Renal pelvis (tissue), 1 donor: ENCODE measurements at regions not wholly inside any gene's neighbourhood (a gene's known extent, or its start where the extent isn't known, plus 50 kb on each side); places are given as distances from the start of the nearest gene placed in this dataset.

Source experiments
- DNase-seq: peaks from one replicate; pipeline ENCODE4 v3.0.0-alpha.2; 2013

- no peak for DNase-seq
Observed at GRCh38 chr10:128617532-128617931, 491.3 kb upstream of the MKI67 start.

DNA sequence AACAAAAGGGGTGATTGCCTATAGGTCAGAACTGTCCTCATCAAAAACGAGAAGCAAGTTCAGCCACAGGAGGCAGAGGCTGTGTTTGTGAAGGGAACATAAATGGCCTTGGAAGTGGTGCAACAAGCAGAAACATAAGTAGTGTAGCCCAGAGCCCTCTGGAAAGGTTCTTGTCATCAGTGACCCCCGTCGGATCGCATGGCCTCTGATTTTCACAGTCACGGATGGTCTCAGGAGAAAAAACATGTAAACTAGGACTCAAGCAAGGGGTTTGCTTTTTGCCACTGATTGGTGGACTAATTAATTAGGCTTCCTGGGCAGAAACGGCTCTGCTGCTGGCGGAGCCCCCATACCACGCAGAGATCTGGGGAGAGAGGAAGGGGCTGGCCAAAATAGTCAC is 496.5 kb upstream of the MKI67 start:
- DNase-seq, result peak; percentile 46

GRCh38 chr10:128623776-128624175 is 497.6 kb upstream of the MKI67 start:
- no peak for DNase-seq

DNA sequence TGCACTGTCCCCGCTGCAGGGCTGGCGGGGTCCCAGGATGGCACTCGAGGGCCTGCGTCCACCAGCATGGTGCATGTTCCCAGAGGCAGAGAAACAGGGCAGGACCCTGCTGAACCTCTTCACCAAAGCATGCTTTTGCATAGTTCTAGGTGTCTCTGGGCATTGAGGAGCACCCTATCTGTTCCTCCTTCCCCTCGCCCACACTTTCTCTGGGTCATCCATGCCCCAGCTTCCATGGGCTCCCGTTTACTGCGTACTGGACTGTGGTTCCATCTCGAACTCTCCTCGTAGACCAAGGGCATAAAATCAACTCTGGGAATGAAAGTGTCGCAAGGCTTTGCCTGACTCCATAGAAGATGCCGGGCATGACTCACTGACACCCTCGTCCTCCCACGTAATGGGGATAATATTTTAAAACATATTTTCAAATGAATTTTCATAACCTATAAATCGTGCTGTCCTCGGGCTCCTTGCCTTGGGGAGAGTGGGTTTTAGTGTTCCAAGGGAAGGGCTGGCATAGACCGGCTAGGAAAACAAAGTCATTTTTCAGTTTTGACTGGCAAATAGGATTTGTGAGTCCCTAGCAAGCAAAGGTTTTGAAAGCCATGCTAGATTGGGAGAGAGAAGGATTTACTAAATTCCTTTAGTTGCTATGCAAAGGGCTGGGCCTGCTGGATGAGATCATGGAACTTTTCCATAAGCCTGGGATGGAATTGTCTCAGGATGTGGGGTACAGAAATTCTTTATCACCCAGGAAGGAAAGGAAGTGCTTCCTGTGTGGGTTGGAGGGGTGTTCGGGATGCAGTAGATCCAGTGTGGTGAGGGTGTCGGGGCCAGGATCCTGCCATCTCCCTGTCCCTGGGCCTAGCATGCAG is 498.7 kb upstream of the MKI67 start:
- DNase-seq, result no peak

DNA sequence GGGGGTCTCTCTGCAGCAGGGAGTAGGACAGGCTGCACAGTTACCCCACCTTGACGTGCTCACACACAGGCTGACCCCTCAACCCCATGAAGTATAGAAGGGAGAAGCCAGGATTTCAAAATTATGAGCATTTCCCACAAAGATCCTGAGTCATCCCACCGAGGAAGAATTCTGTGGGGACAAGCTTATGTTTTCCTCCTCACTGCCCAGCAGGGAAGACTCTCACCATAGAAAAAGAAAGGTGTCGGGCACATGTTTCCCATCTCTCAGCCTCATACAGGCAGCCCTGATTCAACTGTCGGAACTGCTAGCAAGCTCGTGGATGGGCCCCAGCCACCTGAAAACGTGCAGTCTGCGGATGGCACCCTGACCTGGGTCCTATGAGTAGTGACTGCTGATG is 499.7 kb upstream of the MKI67 start:
- no peak for DNase-seq

- DNase-seq, result peak; percentile 42
Observed at GRCh38 chr10:128626397-128627000, 500.3 kb upstream of the MKI67 start.

GRCh38 chr10:128627811-128628210 is 501.6 kb upstream of the MKI67 start:
- DNase-seq, result no peak

DNA sequence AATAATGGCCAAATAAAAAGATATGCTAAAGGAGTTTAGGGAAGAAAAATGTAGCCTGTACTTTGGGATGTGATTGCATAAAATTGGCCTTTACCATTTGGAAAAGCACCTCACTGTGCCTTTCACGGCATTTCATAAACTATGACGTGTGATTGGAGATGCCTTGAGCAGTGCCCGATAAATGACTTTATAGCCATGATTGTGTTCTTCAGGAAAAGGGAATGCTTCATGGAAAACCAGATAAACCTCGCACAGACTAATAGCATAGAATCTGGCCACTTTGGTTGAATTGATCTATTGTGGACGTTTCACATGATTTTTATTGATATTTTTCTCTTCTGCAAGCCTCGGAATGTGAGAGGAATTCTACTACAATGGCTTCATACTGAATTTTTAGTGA is 502.0 kb upstream of the MKI67 start:
- no peak for DNase-seq

DNA sequence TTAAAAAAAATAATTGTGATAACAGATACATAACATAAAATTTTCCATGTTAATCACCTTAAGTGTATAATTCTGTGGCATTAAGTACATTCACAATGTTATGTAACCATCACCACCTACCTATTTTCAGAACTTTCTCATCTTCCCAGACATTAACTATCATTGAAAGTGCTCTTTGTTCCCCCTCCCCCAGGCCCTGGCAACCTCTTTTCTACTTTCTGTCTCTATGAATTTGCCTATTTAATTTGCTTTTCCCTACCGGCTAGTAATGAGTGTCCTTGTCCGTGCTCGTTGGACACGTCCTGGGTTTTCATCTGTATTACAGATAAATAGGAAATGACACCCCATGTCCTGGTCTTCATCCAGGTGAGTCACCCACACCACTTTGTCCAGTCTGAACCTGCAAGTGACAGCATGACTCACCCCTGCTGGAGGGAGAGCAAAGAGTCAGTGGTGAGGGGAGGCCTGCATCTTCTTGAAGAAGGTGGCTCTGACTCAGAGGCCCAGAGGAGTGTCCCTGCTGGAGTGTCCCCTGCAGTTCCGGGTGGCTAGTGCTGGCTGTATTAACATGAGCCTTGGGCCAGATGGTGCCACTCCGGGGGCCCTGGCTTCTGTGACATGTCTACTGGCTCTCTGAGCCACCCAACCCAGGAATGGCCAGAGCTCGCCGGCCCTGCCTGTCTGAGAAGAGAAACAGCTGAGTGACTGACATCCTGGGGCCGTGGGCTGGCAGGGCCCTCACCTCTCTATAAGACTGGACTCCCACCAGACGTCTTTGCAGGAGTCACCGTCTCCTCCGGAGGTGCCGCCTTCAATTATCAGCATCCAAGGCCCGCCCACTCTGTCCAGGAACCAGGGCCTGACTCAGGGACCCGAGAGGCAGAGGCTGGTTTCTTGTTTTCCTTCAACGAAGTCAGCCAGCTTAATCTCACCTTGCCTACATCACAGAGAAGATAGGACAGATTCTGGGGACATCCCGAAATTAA is 503.2 kb upstream of the MKI67 start:
- no peak for DNase-seq

GRCh38 chr10:128630787-128631252 is 504.6 kb upstream of the MKI67 start:
- DNase-seq, result no peak

GRCh38 chr10:128631801-128632241 is 505.6 kb upstream of the MKI67 start:
- peak; percentile 45 for DNase-seq

DNA sequence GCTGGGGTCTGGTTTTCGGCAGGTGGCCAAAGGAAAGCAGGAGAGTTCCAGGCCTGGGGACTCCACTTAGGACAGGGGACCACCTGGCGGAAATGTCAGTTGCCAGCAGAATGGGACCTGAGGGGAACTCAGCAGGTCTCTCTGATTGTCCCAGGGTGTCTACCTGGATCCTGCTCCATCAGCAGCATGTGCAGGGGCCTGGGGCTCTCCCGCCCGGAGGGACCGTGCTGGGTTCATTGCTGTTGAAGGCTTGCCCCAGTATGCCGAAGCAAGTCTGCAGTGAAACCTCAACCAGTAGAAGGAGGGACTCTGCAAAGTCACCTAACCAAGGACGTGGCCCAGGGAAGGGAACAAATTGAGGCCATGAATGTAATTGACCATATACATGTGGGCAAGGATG is 506.5 kb upstream of the MKI67 start:
- no peak for DNase-seq

GRCh38 chr10:128633864-128634540 is 507.8 kb upstream of the MKI67 start:
- DNase-seq, result no peak

DNA sequence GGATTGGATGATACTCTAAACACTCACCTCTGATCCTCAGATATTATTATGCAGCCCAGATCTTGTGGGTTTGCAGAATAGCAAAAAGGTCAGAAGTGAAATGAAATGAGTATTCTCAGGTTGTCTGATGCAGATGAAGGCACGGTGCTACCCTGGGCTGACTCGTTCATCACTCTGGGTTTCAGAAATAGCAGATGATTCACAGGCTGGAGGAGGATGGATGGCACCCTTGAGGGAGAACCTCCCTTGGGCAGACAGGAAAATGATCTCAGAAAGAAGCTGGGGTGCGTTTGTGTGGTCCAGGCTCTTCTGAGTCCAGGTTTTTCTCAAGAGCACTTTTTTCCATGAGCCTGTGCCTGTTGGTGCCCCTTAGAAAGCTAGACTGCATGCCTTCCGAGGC is 515.8 kb upstream of the MKI67 start:
- DNase-seq, result no peak

GRCh38 chr10:128642502-128642901 is 516.3 kb upstream of the MKI67 start:
- DNase-seq, result no peak

DNA sequence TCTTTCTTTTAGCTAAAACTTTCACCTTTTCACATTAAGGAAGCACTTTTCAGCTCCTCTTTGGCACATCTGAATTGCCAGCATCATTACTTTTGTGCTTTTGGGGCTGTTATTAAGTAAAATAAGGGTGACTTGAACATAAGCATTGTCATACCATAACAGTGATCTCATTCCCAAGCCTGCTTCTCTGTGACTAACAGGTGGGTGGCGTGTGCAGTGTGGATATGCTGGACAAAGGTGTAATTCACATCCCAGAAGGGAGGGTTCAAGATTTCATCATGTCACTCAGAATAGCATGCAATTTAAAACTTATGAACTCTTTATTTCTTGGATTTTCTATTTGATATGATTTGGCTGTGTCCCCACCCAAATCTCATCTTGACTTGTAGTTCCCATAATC is 517.4 kb upstream of the MKI67 start:
- DNase-seq, result no peak

GRCh38 chr10:128645486-128645885 is 519.3 kb upstream of the MKI67 start:
- no peak for DNase-seq

DNA sequence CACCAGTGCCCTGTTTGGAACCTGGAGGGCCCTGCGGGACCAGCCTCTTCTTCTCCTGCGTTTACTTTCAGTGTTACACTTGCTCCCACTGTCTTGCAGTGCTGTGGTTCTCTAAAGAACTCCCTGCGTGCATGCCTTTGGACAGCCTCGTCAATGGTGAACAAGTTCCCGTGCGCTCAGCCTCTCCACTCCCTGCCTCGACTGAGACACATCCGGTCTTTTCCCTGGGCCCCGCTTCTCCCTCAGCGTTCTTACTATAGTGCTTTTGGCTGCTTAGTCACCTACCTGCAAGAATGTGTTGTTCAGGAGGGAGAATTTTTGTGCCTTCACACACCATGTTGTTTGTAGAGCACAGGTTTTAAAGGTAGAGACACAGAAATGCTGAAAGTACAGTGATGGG is 520.7 kb upstream of the MKI67 start:
- DNase-seq, result no peak

DNA sequence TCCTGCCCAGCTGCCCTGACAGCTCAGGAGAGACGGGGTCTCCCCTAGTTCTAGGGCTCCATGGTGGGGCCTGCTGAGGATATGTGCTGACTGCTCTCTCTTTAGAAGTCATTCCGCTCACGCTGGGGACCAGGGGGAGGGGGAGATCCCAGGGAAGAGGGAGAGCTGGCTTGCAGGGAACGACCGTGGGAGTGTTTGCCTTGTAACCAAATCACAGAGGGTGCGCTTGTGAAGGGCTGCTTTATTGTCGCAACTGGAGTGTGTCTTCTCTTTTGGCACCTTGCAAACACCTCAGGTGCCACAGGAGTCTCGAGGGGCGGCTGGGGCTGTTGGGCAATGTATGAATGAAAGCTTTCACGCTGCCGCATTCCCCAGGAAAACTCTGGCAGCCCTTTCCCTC is 531.3 kb upstream of the MKI67 start:
- peak; percentile 50 for DNase-seq

DNA sequence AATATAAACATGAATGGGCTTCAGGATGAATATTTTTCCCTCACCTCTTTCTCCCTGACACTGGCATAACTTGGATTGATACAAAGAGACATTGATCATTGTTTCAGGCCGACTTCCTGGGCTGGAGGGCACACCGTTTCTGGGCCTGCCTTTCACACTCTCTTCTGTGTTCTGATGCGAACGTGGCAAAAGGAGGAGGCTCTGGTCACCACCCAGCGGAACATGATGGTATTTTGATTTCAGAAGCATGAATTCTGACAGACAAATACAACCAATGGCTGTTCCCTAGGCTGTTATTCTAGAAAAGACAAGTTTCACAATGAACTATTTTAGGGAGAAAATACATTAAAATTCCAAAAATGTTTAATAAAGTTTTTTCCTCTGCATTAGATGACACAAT is 534.5 kb upstream of the MKI67 start:
- DNase-seq, result no peak

DNA sequence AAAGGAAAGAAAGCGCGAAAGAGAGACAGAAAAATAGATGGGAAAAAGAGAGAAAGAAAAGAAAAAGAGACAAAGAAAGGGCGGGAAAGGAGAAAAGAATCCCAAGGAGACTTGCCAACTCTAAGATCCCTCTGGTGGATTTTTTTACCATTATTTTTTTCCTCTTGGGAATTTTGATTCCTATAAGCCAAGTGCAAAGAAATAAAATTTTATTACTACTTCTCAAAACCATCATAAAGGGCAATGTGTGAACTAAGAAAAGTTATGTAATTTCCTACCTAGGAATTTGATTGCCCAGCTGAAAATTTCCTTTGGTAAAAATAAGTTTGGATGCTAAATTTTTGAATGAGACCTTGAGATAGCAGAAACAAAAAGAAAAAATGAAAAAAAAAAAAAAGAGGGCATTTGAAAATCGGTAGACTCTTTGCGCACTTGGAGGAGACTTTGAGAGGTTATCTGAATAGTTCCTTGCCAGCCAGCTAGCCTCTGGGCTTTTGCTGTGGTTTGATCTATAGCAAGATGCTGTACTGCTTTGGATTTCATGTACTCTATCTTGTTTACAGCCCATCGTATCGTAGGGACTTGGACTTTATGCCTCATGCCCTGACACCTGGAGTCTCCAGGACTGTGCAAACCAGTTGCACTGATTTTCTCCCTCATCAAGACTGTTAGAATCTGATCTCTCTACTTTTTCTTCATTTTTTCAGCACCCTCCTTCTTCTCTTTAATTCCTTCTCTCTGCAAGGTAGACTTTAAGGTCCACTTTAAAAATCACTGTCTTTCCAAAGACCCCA is 535.4 kb upstream of the MKI67 start:
- no peak for DNase-seq
